ENCODE measurements at regions not wholly inside any gene's neighbourhood (a gene's known extent, or its start where the extent isn't known, plus 50 kb on each side); places are given as distances from the start of the nearest gene placed in this dataset.
"Not testable (repeated sequence)": the region's sequence is repeated elsewhere in the genome, so short reads cannot be mapped to it uniquely, and the experiment has no call there.

DNA sequence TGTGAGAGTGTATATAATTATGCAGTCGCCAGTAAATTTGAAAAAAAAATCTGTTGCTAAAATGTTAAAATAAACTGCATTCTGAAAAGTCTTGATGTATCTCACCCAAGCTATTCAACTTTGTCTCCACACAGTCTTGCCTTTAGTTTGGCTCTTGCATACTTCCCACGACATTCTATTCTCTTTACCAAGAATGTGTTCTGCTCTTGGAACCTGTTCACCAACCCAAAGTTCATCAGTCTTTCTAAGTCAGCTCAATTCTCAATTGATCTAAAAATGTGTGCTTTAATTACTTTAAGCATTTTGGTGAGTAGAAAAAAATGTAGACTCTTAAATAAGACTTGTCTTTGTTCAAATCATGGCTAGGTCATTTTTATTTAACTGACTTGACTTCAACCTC is 657.7 kb upstream of the TBL1XR1 start:
- TF ChIP-seq, protein P1, sequence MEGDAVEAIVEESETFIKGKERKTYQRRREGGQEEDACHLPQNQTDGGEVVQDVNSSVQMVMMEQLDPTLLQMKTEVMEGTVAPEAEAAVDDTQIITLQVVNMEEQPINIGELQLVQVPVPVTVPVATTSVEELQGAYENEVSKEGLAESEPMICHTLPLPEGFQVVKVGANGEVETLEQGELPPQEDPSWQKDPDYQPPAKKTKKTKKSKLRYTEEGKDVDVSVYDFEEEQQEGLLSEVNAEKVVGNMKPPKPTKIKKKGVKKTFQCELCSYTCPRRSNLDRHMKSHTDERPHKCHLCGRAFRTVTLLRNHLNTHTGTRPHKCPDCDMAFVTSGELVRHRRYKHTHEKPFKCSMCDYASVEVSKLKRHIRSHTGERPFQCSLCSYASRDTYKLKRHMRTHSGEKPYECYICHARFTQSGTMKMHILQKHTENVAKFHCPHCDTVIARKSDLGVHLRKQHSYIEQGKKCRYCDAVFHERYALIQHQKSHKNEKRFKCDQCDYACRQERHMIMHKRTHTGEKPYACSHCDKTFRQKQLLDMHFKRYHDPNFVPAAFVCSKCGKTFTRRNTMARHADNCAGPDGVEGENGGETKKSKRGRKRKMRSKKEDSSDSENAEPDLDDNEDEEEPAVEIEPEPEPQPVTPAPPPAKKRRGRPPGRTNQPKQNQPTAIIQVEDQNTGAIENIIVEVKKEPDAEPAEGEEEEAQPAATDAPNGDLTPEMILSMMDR (IDR thresholded peaks at IDR 0.05; ENCODE audit: extremely low read depth, missing control alignments), result no peak
- DNase-seq (ENCODE audit: low spot score), result no peak

DNA sequence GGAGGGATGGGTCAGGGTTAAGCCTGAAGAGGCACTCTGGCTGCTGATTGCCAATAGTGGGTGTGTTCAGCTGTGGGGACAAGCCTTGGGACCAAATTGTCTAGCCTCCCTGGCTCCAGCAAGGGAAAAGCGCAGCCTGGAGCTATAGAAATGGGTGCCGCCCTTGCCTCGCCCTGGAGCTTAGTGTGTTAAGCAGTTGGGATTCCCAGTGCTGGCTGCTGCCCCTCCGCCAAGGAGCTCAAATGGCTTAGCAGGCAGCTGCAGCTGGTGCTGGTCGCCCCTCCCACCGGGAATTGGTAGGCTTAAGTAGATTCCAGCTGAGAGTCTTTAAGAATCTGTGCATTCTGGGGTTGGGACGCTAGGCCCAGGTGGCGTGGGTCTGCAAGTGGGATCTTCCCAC is 662.9 kb upstream of the TBL1XR1 start:
- DNase-seq (ENCODE audit: low spot score), result no peak

DNA sequence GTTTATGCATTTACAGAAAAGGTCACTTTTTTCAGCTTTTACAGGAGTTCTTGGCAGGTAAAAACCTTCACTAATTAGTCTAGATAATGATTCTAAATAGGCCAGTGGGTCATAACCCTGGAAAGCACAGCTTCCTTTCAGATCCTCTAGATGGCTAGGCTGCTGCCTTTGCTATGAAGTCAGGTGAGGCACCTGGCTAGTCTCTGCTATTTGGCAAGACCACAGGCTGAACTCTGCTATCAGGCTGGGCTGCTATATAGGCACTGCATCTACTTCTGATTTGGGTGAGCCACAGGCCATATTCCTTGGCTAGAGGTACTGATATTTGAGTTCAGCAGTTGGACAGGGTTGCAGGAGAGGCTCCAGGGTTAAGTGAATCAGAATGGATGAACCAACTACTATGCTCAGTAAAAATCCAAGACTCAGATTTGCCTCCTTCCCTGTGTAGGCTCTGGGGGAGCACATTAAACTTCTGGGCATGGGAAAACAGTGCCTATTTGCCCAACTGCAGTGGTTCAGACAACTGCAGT is 665.7 kb upstream of the TBL1XR1 start:
- TF ChIP-seq, protein P1 (IDR thresholded peaks at IDR 0.05; ENCODE audit: extremely low read depth, missing control alignments), result no peak
- no peak for DNase-seq (ENCODE audit: low spot score)

More for the DNA sequence above, 662.9 kb upstream of the TBL1XR1 start:
- TF ChIP-seq, protein P1 (IDR thresholded peaks at IDR 0.05; ENCODE audit: extremely low read depth, missing control alignments), result no peak

DNA sequence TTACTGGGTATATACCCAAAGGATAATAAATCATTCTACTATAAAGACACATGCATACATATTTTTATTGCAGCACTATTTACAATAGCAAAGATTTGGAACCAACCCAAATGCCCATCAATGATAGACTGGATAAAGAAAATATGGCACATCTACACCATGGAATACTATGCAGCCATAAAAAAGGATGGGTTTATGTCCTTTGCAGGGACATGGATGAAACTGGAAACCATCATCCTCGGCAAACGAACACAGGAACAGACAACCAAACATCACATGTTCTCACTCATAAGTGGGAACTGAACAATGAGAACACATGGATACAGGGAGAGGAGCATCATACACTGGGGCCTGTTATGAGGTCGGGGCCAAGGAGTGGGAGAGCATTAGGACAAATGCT is 665.0 kb upstream of the KCNMB2 start:
- not testable (repeated sequence) for DNase-seq (ENCODE audit: low spot score)

DNA sequence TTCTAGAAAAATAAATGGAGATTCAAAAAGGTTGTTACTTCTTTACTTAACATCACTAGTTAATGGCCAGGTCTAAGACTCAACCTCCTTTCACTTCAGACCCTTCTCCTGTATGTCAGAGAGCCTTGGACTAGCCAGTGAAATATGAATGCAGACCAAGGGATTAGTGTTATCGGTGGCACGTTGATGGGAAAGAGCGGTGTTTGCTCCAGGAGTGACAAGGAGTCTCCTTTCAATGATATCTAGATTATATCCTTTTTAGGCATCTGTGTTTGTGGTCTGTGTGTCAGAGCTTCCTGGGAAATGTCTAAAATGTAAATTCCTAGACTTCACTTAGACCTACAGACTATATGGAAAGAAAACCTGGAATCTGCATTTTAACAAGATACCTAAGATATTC is 658.0 kb upstream of the KCNMB2 start:
- no peak for DNase-seq (ENCODE audit: low spot score)
- TF ChIP-seq, protein P1 (IDR thresholded peaks at IDR 0.05; ENCODE audit: extremely low read depth, missing control alignments), result no peak

DNA sequence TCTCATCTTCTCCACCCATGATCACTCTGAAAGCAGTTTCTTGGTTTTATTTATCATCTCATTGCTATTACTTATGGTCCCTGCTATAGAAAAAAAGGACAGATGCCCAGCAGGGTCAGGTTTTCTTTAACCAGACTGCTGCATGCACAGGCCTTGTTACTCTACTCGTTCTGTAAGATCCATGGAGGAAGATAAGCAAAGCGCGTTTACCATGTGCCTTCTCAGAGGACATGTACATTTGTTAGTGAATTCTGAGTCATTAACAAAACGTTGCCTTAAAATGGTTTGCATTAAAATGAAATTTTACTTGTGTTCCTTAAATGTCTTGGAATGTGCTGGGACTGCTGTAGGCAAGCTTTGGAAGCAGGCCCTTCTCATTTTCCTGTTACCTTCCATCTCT is 657.3 kb upstream of the KCNMB2 start:
- TF ChIP-seq, protein P1 (IDR thresholded peaks at IDR 0.05; ENCODE audit: extremely low read depth, missing control alignments), result no peak
- no peak for DNase-seq (ENCODE audit: low spot score)

DNA sequence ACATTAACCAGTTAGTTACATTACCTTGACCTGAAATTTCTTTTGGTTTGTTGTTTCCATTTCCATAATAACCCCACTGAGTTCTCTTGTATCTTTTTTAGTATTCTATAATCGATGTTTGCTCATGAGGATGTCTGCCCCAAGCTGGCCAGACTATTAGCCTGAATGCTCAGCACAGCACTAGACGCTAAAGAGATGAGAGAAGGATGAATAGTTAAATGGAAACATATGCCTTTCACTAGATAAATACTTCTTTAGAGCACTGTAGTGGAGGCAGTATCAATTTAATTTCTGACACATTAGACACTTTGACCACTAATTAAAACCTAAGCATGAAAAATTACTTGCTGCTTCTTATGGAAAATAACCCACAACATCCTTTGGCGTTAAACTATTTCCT is 654.9 kb upstream of the KCNMB2 start:
- TF ChIP-seq, protein P1 (IDR thresholded peaks at IDR 0.05; ENCODE audit: extremely low read depth, missing control alignments), result no peak
- DNase-seq (ENCODE audit: low spot score), result no peak

DNA sequence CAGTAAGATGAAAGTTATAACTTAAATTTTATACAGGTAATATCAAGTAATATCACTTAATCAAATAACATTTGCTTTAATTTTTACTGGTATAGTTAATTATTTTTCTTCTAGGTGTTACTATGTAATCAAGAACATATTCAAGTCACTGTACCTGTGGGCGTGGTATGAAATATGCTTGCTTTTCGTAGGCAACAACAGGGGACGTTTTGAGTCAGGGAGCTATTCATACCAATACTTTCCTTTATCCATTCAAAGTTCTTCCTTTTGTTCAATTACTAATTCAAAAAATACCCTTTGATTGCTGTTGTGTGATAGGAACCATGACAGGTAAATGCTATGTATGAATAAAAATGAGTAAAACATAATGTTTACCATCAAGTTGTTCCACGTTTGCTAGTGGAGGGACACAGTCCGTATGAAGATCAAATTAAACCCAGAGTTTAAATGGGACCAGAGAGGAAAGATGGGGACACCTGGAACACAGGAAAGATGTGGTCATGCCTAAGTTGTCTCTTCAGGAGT is 654.0 kb upstream of the KCNMB2 start:
- DNase-seq (ENCODE audit: low spot score), result no peak
- TF ChIP-seq, protein P1 (IDR thresholded peaks at IDR 0.05; ENCODE audit: extremely low read depth, missing control alignments), result no peak
